Choroid plexus epithelial cell (primary cell): ENCODE measurements at regions not wholly inside any gene's neighbourhood (a gene's known extent, or its start where the extent isn't known, plus 50 kb on each side); places are given as distances from the start of the nearest gene placed in this dataset.

Source experiments
- DNase-seq: peaks from one replicate; pipeline ENCODE4 v3.0.0-alpha.2; 2010; ENCODE audit warnings: low read depth
- H3K4me3 ChIP-seq: 2 replicates; pipeline ENCODE4 v1.5.1; 2011; ENCODE audit warnings: low read depth, mild to moderate bottlenecking, control low read depth, low read length, moderate library complexity
- TF ChIP-seq, protein P1 (sequence below): conservative IDR thresholded peaks from 2 replicates; pipeline ENCODE4 v1.5.1; 2011; ENCODE audit warnings: low read depth, mild to moderate bottlenecking, control low read depth, inconsistent platforms, low read length, moderate library complexity

DNA sequence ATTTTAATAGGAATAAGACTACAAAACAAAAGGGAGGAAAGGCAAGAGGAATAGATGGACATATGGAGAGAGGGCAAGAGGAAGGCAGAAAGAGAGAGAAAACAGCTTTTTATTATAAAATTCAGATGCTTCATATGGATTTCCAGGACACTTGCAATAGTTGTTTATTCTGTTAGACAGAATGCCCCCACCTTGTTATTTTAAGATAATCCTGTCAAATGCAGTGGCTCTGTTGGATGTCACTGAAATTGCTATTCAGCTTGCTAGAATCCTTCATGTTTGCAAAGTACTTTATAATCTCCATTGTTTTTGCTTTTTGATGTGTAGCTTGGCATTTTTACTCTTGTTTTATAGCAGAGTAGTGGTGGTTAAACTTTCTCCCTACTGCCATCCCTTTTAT lies 432.4 kb upstream of the AZI2 start:
- TF ChIP-seq, protein P1, sequence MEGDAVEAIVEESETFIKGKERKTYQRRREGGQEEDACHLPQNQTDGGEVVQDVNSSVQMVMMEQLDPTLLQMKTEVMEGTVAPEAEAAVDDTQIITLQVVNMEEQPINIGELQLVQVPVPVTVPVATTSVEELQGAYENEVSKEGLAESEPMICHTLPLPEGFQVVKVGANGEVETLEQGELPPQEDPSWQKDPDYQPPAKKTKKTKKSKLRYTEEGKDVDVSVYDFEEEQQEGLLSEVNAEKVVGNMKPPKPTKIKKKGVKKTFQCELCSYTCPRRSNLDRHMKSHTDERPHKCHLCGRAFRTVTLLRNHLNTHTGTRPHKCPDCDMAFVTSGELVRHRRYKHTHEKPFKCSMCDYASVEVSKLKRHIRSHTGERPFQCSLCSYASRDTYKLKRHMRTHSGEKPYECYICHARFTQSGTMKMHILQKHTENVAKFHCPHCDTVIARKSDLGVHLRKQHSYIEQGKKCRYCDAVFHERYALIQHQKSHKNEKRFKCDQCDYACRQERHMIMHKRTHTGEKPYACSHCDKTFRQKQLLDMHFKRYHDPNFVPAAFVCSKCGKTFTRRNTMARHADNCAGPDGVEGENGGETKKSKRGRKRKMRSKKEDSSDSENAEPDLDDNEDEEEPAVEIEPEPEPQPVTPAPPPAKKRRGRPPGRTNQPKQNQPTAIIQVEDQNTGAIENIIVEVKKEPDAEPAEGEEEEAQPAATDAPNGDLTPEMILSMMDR: no peak
- DNase-seq: no peak

DNA sequence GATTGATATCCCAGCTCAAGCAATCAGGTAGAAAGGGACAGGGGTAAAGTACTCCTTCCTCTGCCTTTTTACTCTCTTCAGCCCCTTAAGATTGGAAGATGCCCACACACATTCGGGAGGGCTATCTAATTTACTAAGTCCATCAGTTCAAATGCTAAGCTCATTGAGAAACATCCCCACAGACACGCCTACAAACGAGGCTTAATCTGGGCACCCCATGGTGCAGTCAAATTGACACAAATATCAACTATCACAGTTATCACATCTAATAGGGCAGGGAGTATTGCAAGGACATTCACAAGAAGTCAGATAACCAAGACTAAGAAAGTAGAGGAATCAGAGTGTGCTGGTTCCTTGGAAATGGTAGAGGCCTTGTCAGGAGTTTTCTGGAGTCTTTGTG lies 437.8 kb upstream of the AZI2 start:
- H3K4me3 ChIP-seq: no peak overlapping the region
- TF ChIP-seq, protein P1: no peak
- no peak for DNase-seq

More for the DNA sequence above, 432.4 kb upstream of the AZI2 start:
- H3K4me3 ChIP-seq: no peak overlapping the region

DNA sequence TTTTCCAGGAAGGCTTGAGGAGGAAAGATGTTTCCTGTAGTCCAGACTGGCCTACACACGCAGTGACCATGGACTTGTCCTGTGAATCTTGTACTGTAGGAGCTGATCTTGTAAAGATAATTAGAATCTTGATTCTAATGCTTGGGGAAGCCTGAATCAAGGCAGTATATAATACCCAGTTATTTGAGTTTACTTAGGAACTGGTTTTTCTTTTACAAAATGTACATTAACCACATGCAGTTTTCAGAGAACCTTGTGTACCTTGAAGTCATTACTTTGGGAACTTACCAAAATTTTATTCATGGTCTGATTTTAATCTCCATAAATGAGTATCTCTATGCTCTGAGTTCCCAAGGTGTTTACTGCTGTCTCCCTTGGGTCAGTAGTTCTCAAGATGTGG lies 439.9 kb upstream of the AZI2 start:
- TF ChIP-seq, protein P1: no peak
- no peak overlapping the region for H3K4me3 ChIP-seq
- DNase-seq: no peak

DNA sequence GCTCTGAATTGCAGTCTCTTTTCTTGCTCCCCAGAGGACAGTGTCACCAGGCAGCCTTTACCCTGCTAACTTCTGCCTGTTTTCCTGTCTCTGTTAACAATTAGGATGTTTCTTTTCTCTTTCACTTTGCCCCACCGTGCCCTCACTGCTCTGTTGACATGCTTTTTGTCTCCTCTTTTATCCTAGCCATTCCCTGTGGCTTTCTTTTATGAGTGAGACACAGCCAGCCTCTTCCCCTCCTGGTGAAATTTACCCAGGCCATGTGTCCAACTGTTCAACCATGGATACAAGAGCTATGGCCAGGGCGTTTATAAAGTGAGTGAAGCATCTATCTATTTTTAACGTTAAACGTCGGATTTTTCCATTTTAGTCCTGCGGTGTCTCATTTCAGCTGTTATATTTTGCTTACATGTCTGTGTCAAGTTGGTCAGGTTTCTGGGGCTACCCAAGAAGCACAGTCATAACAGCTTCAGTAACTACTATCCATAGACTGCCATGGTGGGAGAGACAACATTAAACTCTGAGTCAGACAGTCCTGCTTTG lies 443.2 kb upstream of the AZI2 start:
- TF ChIP-seq, protein P1: no peak
- peak; percentile 28 for DNase-seq
- no peak overlapping the region for H3K4me3 ChIP-seq

DNA sequence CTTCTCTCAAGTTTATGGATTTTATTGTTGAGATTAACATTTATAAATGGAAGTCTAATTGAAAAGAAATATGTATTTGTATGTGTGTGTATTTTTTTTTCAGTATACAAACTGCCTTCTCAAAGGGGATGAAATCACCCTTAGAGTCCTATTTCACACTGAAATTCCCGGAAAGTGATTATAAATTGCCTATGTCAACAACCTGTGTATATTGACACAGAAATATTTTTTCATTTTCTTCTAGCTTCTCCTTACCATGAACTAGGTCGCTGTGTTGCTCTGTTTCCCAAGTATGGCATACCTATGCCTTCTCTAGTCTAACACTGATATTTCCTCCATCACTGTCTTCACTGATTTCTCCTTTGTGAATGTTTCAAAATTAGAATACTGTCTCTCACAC lies 444.0 kb upstream of the AZI2 start:
- no peak for DNase-seq
- no peak overlapping the region for H3K4me3 ChIP-seq
- TF ChIP-seq, protein P1: no peak

DNA sequence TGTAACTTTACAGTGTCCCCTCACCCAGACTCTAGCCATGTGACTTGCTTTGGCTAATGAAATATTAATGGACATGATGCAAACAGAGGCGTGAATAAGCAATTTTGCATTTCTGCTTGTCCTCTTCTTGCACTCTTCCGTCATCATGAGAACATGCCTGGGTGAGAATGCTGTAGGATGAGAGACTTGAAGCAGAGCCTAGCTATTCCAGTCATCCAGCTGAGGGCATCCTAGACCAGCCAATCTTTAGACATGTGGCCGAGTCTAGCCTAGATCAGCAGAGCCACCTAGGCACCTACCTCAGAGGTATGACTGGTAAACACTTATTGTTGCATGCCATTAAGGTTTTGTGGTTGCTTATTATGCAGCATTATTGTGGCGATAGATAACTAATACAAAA lies 450.5 kb upstream of the AZI2 start:
- TF ChIP-seq, protein P1: peak; percentile 14
- peak; percentile 13 for DNase-seq
- H3K4me3 ChIP-seq: no peak overlapping the region

DNA sequence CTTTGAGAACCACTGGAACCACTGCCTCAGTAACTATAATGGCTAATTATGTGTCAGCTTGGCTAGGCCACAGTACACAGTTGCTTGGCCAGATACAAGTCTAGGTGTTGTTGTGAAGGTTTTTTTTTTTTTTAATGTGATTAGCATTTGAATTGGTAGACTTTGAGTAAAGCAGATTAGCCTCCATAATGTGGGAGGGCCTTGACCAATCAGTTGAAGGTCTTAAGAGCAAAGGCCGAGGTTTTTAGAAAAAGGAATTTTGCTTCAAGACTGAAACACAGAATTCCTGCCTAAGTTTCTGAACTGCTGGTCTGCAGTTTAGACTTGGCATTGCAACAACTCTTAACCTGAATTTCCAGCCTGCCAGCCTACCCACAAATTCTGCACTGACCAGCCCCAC lies 451.6 kb upstream of the AZI2 start:
- no peak overlapping the region for H3K4me3 ChIP-seq
- TF ChIP-seq, protein P1: no peak
- no peak for DNase-seq
